NCI-H460 (cell line): ENCODE measurements at regions not wholly inside any gene's neighbourhood (a gene's known extent, or its start where the extent isn't known, plus 50 kb on each side); places are given as distances from the start of the nearest gene placed in this dataset.
"Not testable (repeated sequence)": the region's sequence is repeated elsewhere in the genome, so short reads cannot be mapped to it uniquely, and the experiment has no call there.

Source experiments
- DNase-seq: peaks from one replicate; pipeline ENCODE4 v3.0.0-alpha.2; 2016; ENCODE audit warnings: low read depth; ENCODE audit errors: extremely low read depth

DNA sequence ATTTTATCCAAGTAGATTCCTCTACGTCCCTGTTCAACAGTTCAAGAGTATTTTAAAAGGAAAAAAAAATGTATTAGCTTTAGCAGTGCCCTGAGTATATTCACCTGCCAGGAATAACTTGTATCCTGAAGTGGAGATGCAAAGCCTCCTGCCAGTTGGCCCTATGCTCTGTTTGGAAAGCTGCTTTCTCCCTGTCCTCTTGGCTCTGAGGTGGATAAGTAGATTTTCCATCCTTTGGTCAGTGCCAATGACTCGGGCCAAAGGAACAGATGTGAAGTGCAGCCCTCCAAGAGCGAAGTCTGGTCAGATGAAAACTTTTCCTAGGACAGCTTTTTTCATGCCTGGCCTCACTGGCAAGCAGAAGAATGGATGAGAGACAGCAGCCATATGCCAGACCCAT is 839.9 kb upstream of the TENM4 start:
- DNase-seq = no peak

DNA sequence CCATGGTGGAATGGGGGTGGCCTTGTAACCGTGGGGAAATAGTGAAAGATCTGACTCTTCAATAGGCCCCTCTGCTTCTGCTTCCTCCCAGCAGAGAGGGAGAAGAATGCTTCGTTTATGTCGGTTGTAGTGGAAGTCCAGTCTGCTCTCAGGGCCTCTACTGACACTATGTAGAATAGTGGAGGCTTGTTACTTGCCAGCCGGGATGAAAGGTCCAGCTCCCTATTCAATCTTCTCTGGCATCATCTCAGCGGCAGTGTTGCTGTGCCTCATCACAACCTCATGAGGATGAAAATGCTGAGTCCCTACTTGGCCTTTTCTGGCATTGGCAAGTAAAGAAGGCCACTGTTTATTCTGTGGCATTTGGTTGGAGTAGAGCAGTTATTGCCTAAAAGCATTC is 820.9 kb upstream of the TENM4 start:
- DNase-seq = no peak

DNA sequence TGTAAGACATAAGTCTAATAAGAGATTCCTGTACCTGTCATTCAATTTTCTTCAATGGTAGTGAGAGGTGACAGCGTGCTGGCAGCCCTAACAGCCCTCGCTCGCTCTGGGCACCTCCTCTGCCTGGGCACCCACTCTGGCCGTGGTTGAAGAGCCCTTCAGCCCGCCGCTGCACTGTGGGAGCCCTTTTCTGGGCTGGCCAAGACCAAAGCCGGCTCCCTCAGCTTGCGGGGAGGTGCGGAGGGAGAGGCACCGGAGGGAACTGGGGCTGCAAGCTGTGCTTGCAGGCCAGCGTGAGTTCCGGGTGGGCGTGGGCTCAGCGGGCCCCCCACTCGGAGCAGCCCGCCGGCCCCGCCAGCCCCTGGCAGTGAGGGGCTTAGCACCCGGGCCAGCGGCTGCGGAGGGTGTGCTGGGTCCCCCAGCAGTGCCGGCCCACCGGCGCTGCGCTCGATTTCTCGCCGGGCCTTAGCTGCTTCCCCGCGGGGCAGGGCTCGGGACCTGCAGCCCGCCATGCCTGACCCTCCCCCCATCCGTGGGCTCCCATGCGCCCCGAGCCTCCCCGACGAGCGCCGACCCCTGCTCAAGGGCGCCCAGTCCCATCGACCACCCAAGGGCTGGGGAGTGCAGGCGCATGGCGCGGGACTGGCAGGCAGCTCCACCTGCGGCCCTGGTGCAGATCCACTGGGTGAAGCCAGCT is 816.6 kb upstream of the TENM4 start:
- DNase-seq = not testable (repeated sequence)

DNA sequence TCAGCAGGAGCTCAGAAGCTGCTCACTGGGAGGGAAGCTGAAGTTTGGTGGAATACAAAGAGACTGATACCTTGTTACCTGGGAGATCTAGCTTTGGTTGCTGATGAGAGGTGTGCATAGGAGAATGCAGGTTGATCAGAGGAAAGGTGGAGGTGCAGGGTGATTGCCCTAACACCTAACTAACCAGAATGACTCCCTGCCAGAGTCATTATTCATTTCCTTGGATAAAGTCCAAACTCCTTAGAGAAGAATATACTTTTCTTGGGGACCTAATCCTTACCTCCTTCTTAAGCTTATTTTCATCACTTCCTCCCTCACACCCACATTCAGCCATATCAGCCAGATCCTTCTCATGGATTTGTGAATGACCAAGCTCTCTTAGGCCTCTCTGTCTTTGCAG is 814.2 kb upstream of the TENM4 start:
- no peak for DNase-seq

DNA sequence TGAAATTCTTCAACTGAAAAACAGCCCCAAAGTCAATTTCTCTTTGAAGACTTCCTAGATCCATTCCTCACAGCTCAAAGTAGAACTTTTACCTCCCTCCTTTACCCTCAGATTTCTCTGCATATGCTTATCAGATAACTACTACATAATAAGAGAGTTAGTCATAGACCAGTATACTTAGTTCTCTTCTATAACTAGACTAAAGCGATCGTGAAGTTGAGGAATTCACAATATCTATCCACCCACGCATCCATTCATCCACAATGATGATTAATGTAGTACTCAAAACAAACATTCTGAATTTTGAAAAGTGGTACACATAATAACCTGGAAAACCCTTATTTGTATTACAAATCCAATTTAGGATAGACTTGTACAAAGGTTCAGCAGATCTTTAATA is 800.9 kb upstream of the TENM4 start:
- no peak for DNase-seq

DNA sequence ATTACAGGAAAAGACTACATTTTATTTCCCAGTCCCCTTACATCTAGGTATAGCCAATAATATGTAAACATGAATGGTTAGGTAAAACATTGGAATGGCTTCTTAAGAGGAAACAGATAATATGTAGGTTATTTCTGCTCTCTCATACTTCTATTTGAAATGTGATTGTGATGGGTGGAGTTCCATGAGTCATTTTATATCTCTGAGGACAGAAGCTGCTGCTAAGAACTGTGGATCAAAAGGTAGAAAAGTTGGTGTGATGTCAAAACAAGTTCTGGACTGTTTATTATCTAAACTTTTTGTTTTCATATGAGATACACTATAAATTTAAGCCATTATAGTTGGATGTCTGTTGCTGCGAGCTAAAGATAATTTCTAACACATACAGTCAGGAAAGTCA is 799.4 kb upstream of the TENM4 start:
- no peak for DNase-seq

DNA sequence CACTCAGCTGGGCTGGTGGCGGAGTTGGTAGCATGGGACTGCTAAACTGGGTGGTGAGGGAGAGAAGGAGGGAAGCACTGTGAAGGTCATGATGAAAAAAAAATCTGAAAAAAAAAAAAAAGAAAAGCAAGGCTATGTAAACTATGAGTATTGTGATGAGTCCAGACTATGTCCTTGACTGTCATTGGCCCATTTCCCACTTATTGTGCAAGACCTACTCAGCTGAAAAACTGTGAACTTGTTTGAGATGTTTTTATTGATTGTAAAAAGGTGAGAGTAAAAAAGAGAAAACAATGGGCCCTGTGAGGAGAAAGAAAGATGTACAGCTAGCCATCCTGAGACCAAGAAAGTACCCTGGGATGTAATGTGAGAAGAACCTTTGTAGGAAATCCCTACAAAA is 798.4 kb upstream of the TENM4 start:
- DNase-seq = no peak

DNA sequence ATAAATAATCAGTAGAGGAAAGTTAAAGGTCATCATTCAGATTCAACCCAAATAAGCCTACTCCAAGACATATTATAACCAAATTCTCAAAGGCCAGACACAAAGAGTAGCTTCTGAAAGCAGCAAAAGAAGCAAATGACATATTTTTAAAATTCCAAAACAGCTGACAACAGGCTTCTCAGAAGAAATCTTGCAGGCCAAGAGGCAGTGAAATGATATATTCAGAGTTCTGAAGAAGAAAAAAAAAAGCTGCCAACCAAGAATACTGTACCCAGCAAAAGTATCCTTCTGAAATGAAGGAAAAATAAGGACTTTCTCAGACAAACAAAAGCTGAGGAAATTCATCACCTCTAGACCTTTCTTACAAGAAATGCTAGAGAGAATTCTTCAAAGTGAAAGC is 787.1 kb upstream of the TENM4 start:
- DNase-seq = no peak

DNA sequence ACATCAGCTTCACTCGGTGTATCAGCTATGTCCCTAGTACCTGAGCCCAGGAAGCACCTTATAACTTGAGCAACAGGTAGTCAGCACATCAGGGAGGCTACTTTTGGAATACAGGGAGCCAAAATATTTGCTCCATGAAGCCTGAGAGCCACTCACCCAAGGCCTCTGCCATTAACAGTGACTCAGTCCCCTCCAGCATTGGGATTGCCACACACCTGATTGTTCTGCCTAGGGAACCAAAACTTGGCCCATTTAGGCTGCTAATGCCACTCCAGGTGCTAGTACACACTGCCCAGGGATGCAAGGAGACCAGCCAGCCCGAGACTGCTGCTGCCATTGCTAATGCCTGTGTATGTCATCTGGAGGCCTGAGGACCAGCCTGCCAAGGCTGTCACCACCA is 773.6 kb upstream of the TENM4 start:
- DNase-seq = no peak

DNA sequence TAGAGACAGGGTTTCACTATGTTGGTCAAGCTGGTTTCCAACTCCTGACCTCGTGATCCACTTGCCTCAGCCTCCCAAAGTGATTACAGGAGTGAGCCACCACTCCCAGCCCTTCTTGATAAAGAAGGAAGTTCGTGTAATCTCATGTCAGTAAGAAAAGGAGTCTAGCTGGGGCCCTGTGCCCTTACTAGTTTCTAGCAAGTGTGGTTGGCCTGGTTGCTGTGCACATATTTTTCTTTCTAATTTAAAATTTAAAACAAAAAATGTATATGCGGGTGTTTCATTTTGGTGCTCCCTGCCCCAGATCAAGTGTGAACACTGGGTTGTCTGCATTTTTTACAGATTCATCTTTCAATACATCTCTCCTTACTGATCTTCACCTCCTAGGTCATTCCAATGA is 770.8 kb upstream of the TENM4 start:
- no peak for DNase-seq

DNA sequence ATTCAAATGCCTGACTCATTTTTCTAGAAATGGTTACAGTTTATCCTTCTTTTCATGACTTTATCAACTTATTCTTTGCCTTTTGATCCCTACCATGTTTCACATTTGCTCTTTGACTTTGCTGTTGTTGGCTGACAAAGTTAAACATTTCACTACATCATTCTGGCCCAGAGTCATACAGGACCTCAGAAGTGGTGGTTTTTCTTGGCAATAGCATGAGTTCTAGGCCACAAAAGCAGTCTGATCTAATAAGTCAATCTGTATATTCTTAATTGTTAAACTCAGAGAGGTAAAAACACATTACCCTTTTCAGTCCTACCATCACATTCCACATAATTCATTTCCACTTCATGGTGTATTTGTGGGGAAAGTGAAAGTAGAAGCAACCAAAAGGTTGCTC is 763.2 kb upstream of the TENM4 start:
- no peak for DNase-seq

DNA sequence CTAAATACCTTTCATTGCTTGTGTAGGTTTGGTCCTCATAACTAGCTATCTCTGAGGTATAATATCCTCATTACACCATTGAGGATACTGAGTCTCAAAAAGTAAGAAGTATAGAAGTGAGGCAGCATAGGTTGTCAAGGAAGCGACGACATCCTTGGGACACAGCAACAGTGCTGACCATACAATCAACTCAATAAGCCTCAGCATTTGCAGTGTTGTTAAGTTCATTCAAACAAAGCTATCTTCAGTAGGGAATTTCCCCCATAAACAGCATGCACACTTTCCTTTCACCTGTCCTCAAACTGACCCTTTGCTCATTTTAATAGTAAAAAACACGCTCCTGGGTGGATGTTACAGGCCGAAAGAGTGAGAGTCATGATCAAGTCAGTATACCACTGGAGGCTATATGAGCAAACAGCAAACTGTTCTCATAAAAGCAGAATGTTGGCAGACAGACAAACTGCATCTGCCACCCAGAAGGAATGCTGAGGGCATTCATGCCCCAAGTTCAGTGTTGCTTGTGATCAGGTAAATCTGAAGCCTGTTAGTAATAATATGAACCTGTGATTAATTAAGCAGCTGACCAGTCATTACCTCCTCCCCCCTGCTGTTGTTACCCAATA is 756.2 kb upstream of the TENM4 start:
- no peak for DNase-seq

DNA sequence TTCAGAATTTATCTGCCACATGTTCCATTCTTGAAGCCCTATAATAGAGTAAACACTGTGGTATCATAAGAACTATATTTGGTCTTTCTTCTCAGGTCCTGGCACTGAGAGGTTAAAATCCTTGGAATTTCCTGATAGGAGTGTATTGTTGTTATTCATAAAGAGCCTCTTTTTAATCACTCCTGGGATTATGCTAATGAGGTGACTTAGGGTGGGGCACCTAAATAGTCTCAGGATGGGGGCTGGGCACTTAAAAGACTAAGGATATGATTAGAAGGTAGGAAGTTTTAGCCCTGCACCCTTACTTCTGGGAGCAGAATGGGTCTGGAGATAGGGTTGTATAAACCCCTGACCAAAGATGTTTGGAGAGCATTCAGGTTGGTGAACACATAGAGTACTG is 755.2 kb upstream of the TENM4 start:
- DNase-seq = no peak

DNA sequence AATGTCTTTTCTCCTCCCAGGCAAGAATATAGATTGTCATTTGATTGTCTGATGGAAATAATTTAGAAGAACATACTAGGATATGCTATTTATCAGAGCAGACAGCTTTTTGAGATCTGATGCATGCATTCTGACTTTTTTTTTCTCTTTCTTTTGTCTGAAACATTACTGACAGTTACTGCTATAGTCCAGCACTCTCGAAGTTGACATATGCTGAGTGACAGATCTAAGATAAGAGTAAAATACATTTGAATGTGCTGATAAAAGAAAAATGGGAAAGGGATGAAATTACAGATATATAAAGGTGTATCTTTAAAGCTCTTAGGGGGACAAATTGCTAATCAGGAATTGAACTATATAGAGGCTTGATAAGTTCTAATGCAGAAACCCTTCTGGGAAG is 753.8 kb upstream of the TENM4 start:
- no peak for DNase-seq

DNA sequence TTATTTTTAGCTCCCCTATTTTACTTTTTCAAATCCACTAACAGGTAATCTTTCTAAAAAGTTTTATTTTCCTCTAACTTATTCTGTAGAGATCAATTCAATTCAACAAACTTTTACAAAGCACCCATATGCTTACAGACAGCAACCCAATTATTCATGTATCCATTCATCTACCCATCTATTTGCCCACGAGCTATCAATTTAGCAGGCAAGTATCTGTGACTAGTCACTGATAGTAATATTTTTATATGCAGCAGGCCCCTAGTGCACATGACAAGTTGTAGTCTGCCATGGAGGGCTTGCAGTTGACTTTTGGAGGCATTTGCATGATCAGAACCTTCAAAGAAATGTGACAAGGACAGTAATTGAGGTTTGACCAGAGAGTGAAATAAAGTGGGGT is 753.2 kb upstream of the TENM4 start:
- DNase-seq = no peak

DNA sequence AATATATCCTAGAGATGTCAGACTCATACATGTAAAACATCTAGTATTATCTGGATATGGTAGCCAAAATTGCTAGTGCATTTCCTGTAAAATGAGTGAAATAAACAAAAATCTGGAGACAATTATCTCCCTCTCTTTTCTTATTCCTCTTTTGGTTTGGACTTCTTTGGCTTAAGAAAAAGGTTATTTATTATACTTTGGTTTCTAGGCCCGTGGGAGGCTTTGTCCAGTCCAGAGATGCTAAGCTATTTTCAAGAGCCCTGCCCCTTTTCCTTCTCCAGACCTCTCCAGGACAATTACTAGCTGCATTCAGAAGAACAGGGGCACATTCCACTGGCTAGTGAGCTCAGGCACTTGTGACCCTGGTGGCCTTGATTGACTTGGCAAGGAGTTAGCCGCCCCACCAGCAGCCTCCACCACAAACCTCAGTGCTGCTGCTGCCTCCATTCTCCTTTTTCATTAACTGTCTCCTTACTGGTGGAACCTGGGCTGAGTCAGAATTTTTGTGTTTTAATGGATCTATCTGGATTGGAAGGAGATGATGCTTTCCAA is 747.3 kb upstream of the TENM4 start:
- DNase-seq = no peak

DNA sequence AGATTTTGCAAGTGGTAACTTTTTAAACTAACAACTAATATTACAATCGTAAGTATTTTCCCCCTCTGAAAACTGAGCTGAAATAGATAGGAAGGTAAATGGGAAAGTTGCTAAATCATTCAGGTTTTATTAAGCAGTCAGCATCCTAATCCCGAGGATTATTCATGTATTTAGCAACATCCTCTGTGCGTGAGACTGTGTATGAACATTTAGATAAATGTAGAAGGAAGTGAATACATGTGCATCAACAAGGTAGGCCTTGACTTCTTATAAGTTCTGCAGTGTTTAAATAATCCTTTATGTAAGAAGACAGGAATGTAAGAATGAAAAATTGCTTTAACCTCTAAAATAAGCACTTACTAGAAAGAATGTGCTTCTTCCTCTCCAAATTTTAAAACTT is 745.9 kb upstream of the TENM4 start:
- no peak for DNase-seq

DNA sequence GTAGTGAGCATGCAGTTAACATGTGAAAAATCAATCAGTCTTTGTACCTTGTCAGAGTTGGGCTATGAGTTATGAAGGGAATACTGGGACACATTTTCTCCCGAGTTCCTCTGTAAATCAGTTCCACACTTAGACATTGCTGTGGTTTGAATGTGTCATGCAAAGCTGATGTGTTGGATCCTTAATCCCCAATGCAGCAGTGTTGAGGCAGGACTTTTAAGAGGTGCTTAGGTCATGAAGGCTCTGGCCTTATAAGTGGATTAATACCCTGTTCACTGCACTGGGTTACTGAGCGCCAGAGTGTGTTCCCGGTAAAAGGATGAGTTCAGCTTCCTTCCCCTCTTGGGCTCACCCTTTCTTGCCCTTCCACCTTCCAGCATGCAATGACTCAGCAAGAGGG is 742.1 kb upstream of the TENM4 start:
- DNase-seq = no peak

DNA sequence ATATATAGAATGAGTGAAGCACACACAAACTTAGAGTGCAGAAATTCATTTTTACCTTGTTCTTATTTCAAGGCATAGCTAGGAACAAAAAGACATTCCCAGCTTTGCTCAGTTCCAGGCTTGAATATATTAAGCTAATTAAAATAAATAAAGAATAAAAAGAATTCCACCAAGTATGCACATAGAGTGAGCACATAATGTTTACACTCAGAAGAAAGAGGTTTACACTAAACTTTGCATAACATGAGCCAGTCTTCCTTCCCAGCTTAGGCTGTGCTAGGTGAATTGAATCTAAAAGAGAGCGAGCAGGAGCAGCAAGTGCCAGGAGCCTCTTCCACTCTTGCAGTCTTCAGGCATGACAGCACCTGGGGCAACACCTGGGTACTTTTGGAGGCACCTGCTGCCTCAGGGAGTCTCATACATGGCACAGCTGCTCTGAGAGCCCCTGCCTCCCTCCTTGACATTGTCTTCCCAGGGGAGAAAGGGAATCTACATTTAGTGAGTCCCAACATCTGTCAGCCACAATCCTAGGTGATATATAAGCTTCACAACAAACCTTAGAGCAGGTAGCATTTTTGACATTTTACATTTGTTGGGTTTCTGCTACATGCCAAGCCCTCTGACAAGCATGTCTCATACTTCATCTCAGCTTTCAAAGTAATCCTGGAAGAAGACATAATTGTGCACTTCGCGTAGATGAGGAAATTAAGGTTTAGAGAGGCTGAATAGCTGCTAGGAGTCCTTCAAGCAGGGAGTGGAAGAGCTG is 732.7 kb upstream of the TENM4 start:
- no peak for DNase-seq

DNA sequence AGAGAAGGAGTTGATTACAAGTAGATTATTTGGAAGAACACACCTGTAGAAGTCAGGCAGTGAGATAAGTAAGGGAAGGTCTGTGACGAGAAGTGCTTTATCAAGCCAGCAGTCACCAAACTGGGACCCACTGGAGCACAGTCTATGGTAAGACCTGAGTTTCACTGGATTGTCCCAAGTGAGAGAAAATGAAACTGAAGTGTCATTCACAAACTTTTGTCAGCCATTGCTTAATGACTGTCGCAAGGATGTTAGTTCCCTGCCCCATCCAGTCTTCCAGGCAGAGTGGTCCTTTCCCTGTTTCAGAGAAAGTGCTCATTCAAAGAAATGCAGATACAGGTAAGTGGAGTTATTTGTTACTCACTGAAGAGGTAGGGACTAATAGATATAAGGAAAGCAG is 728.0 kb upstream of the TENM4 start:
- DNase-seq = no peak

DNA sequence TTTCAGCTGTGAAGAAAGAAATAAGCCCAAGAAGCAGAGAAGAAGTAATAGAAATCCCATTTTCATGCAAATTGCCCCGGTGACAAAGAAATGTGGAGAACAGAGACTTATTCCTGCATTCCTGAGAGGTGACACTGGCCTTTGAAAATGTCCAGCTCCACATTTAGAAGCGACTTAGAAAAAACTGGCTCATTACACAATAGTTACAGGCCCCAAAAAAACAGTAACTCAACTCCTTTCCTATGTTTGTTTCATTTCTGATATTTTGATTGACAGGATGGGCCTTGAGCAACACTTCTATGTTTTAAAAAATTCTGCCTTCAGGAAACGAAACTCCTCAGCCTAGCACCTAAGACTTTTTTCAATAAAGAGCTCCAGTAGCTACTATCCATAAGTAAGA is 726.9 kb upstream of the TENM4 start:
- no peak for DNase-seq

DNA sequence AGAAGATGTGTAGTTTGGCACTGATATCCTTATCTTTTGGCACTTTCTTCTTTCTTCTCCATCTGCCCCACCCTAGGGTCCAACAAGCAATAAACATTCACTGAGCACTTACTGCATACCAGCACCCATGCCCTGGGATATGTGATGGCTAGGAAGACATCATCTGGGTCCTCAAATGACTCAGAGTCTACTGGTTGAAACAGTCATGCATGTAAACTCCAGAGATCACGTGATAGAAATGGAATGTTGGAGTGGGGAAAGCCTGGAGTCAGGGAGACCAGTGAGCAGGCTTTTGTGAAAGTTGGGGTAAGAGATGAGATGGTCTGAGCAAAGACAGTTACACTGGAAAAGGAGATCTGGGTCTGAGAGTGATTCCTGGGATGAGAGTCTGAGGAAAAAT is 724.9 kb upstream of the TENM4 start:
- DNase-seq = no peak
